ENCODE measurements at regions not wholly inside any gene's neighbourhood (a gene's known extent, or its start where the extent isn't known, plus 50 kb on each side); places are given as distances from the start of the nearest gene placed in this dataset.
"Not testable (repeated sequence)": the region's sequence is repeated elsewhere in the genome, so short reads cannot be mapped to it uniquely, and the experiment has no call there.

GRCh38 chrX:3838754-3839153 lies 125.3 kb upstream of the PRKX start:
- H3K9me3 ChIP-seq (ENCODE audit: control insufficient read depth, low read length); ATAC-seq (ENCODE audit: low FRiP score); H3K36me3 ChIP-seq (ENCODE audit: control insufficient read depth in 1 of 2, insufficient read depth in 2 of 2, low read length in 1 of 2); H3K4me3 ChIP-seq (ENCODE audit: low read length in 2 of 2); H3K4me1 ChIP-seq (ENCODE audit: control insufficient read depth in 1 of 2, insufficient read depth in 2 of 2, low read length in 2 of 2); intact Hi-C loops (cut with DNase I); H3K27ac ChIP-seq (ENCODE audit: low read depth in 1 of 2, low read length in 2 of 2); DNase-seq; H3K27me3 ChIP-seq (ENCODE audit: control insufficient read depth in 1 of 2, insufficient read depth in 2 of 2, low read length in 1 of 2): not testable (repeated sequence)
- WGBS, 2 donors, result 98% methylated on average over 18 of the region's 24 CpGs; no CpG with 5 or more reads in 1 of the 2 donors

GRCh38 chrX:3837958-3838643 lies 124.7 kb upstream of the PRKX start:
- H3K4me1 ChIP-seq (ENCODE audit: control insufficient read depth in 1 of 2, insufficient read depth in 2 of 2, low read length in 2 of 2); intact Hi-C loops (cut with DNase I); ATAC-seq (ENCODE audit: low FRiP score); H3K27me3 ChIP-seq (ENCODE audit: control insufficient read depth in 1 of 2, insufficient read depth in 2 of 2, low read length in 1 of 2); H3K4me3 ChIP-seq (ENCODE audit: low read length in 2 of 2); H3K9me3 ChIP-seq (ENCODE audit: control insufficient read depth, low read length); H3K27ac ChIP-seq (ENCODE audit: low read depth in 1 of 2, low read length in 2 of 2); H3K36me3 ChIP-seq (ENCODE audit: control insufficient read depth in 1 of 2, insufficient read depth in 2 of 2, low read length in 1 of 2); DNase-seq: not testable (repeated sequence)
- 92 to 97% methylated on average over 11 to 25 of the region's 58 CpGs for WGBS, 2 donors

GRCh38 chrX:3837211-3837610 lies 123.8 kb upstream of the PRKX start:
- H3K9me3 ChIP-seq (ENCODE audit: control insufficient read depth, low read length); intact Hi-C loops (cut with DNase I); ATAC-seq (ENCODE audit: low FRiP score); H3K27ac ChIP-seq (ENCODE audit: low read depth in 1 of 2, low read length in 2 of 2); DNase-seq; H3K27me3 ChIP-seq (ENCODE audit: control insufficient read depth in 1 of 2, insufficient read depth in 2 of 2, low read length in 1 of 2); H3K4me1 ChIP-seq (ENCODE audit: control insufficient read depth in 1 of 2, insufficient read depth in 2 of 2, low read length in 2 of 2); H3K4me3 ChIP-seq (ENCODE audit: low read length in 2 of 2); H3K36me3 ChIP-seq (ENCODE audit: control insufficient read depth in 1 of 2, insufficient read depth in 2 of 2, low read length in 1 of 2): not testable (repeated sequence)
- 50% methylated on average over 1 of the region's 13 CpGs; no CpG with 5 or more reads in 1 of the 2 donors for WGBS, 2 donors

GRCh38 chrX:3833761-3834542 lies 120.5 kb upstream of the PRKX start:
- ATAC-seq (ENCODE audit: low FRiP score); DNase-seq; intact Hi-C loops (cut with DNase I); H3K36me3 ChIP-seq (ENCODE audit: control insufficient read depth in 1 of 2, insufficient read depth in 2 of 2, low read length in 1 of 2); H3K27ac ChIP-seq (ENCODE audit: low read depth in 1 of 2, low read length in 2 of 2); H3K9me3 ChIP-seq (ENCODE audit: control insufficient read depth, low read length); H3K4me1 ChIP-seq (ENCODE audit: control insufficient read depth in 1 of 2, insufficient read depth in 2 of 2, low read length in 2 of 2); H3K4me3 ChIP-seq (ENCODE audit: low read length in 2 of 2); H3K27me3 ChIP-seq (ENCODE audit: control insufficient read depth in 1 of 2, insufficient read depth in 2 of 2, low read length in 1 of 2): not testable (repeated sequence)
- no CpG with 5 or more reads among the region's 11 CpGs for WGBS, 2 donors

- H3K27ac ChIP-seq (ENCODE audit: low read depth in 1 of 2, low read length in 2 of 2); ATAC-seq (ENCODE audit: low FRiP score); H3K36me3 ChIP-seq (ENCODE audit: control insufficient read depth in 1 of 2, insufficient read depth in 2 of 2, low read length in 1 of 2); intact Hi-C loops (cut with DNase I); H3K4me3 ChIP-seq (ENCODE audit: low read length in 2 of 2); H3K4me1 ChIP-seq (ENCODE audit: control insufficient read depth in 1 of 2, insufficient read depth in 2 of 2, low read length in 2 of 2); H3K27me3 ChIP-seq (ENCODE audit: control insufficient read depth in 1 of 2, insufficient read depth in 2 of 2, low read length in 1 of 2); DNase-seq; H3K9me3 ChIP-seq (ENCODE audit: control insufficient read depth, low read length): not testable (repeated sequence)
- WGBS, 2 donors, result 85% methylated on average over 8 of the region's 9 CpGs; no CpG with 5 or more reads in 1 of the 2 donors
Measured at GRCh38 chrX:3830020-3830419, 116.6 kb upstream of the PRKX start.

- intact Hi-C loops (cut with DNase I); H3K4me3 ChIP-seq (ENCODE audit: low read length in 2 of 2); H3K4me1 ChIP-seq (ENCODE audit: control insufficient read depth in 1 of 2, insufficient read depth in 2 of 2, low read length in 2 of 2); DNase-seq; H3K9me3 ChIP-seq (ENCODE audit: control insufficient read depth, low read length); H3K36me3 ChIP-seq (ENCODE audit: control insufficient read depth in 1 of 2, insufficient read depth in 2 of 2, low read length in 1 of 2); H3K27me3 ChIP-seq (ENCODE audit: control insufficient read depth in 1 of 2, insufficient read depth in 2 of 2, low read length in 1 of 2); H3K27ac ChIP-seq (ENCODE audit: low read depth in 1 of 2, low read length in 2 of 2); ATAC-seq (ENCODE audit: low FRiP score): not testable (repeated sequence)
- WGBS, 2 donors, result 53 to 67% methylated on average over 6 to 9 of the region's 12 CpGs
Measured at GRCh38 chrX:3829041-3829531, 115.6 kb upstream of the PRKX start.

GRCh38 chrX:3828378-3829040 lies 115.1 kb upstream of the PRKX start:
- WGBS, 2 donors, result 88 to 89% methylated on average over 17 to 18 of the region's 20 CpGs
- DNase-seq; H3K4me3 ChIP-seq (ENCODE audit: low read length in 2 of 2); H3K9me3 ChIP-seq (ENCODE audit: control insufficient read depth, low read length); H3K27ac ChIP-seq (ENCODE audit: low read depth in 1 of 2, low read length in 2 of 2); H3K36me3 ChIP-seq (ENCODE audit: control insufficient read depth in 1 of 2, insufficient read depth in 2 of 2, low read length in 1 of 2); intact Hi-C loops (cut with DNase I); ATAC-seq (ENCODE audit: low FRiP score); H3K27me3 ChIP-seq (ENCODE audit: control insufficient read depth in 1 of 2, insufficient read depth in 2 of 2, low read length in 1 of 2); H3K4me1 ChIP-seq (ENCODE audit: control insufficient read depth in 1 of 2, insufficient read depth in 2 of 2, low read length in 2 of 2): not testable (repeated sequence)

- H3K36me3 ChIP-seq (ENCODE audit: control insufficient read depth in 1 of 2, insufficient read depth in 2 of 2, low read length in 1 of 2); DNase-seq; intact Hi-C loops (cut with DNase I); H3K27ac ChIP-seq (ENCODE audit: low read depth in 1 of 2, low read length in 2 of 2); H3K27me3 ChIP-seq (ENCODE audit: control insufficient read depth in 1 of 2, insufficient read depth in 2 of 2, low read length in 1 of 2); ATAC-seq (ENCODE audit: low FRiP score); H3K4me3 ChIP-seq (ENCODE audit: low read length in 2 of 2); H3K4me1 ChIP-seq (ENCODE audit: control insufficient read depth in 1 of 2, insufficient read depth in 2 of 2, low read length in 2 of 2); H3K9me3 ChIP-seq (ENCODE audit: control insufficient read depth, low read length): not testable (repeated sequence)
- WGBS, 2 donors, result no CpG with 5 or more reads among the region's 5 CpGs
Measured at GRCh38 chrX:3824008-3824407, 110.6 kb upstream of the PRKX start.
